ENCODE measurements at regions not wholly inside any gene's neighbourhood (a gene's known extent, or its start where the extent isn't known, plus 50 kb on each side); places are given as distances from the start of the nearest gene placed in this dataset.

GRCh38 chr5:106163233-106163632, 1507.5 kb downstream of the EFNA5 start:
- DNase-seq = no peak

GRCh38 chr5:106159616-106160015, 1511.1 kb downstream of the EFNA5 start:
- no peak for DNase-seq

- no peak for DNase-seq
Measured at GRCh38 chr5:106154280-106154716, 1516.4 kb downstream of the EFNA5 start.

GRCh38 chr5:106152569-106152968, 1518.2 kb downstream of the EFNA5 start:
- no peak for DNase-seq

GRCh38 chr5:106142116-106142515, 1528.6 kb downstream of the EFNA5 start:
- DNase-seq = no peak

- no peak for DNase-seq
Measured at GRCh38 chr5:106140101-106140500, 1530.6 kb downstream of the EFNA5 start.

- DNase-seq = no peak
Measured at GRCh38 chr5:106136061-106136460, 1534.7 kb downstream of the EFNA5 start.

- DNase-seq = no peak
Measured at GRCh38 chr5:106135473-106135872, 1535.3 kb downstream of the EFNA5 start.

GRCh38 chr5:106134549-106134948, 1536.2 kb downstream of the EFNA5 start:
- DNase-seq = no peak

GRCh38 chr5:106127985-106128384, 1542.8 kb downstream of the EFNA5 start:
- no peak for DNase-seq

- no peak for DNase-seq
Measured at GRCh38 chr5:106127341-106127781, 1543.4 kb downstream of the EFNA5 start.

GRCh38 chr5:106121972-106122605, 1548.6 kb downstream of the EFNA5 start:
- no peak for DNase-seq

GRCh38 chr5:106116682-106117081, 1554.1 kb downstream of the EFNA5 start:
- DNase-seq = no peak

- DNase-seq = no peak
Measured at GRCh38 chr5:106113922-106114321, 1556.8 kb downstream of the EFNA5 start.

- DNase-seq = no peak
Measured at GRCh38 chr5:106106384-106106783, 1564.4 kb downstream of the EFNA5 start.

- DNase-seq = no peak
Measured at GRCh38 chr5:106097340-106097739, 1573.4 kb downstream of the EFNA5 start.

- DNase-seq = no peak
Measured at GRCh38 chr5:106094839-106095238, 1575.9 kb downstream of the EFNA5 start.

- no peak for DNase-seq
Measured at GRCh38 chr5:106094204-106094607, 1576.5 kb downstream of the EFNA5 start.

- DNase-seq = no peak
Measured at GRCh38 chr5:106093134-106093533, 1577.6 kb downstream of the EFNA5 start.

GRCh38 chr5:106092455-106092854, 1578.3 kb downstream of the EFNA5 start:
- DNase-seq = no peak

- no peak for DNase-seq
Measured at GRCh38 chr5:106089073-106089472, 1581.7 kb downstream of the EFNA5 start.

- DNase-seq = no peak
Measured at GRCh38 chr5:106088462-106088861, 1582.3 kb downstream of the EFNA5 start.

- no peak for DNase-seq
Measured at GRCh38 chr5:106086352-106086751, 1584.4 kb downstream of the EFNA5 start.

- DNase-seq = no peak
Measured at GRCh38 chr5:106085556-106085955, 1585.2 kb downstream of the EFNA5 start.

- DNase-seq = no peak
Measured at GRCh38 chr5:106085136-106085535, 1585.6 kb downstream of the EFNA5 start.

Measured in stimulated activated CD4-positive, alpha-beta T cell treated with anti-CD3 and anti-CD28 coated beads, Interleukin-1b, Interleukin-23, amount 100 ng/mL, for 48 hours (primary cell).